ENCODE measurements at regions not wholly inside any gene's neighbourhood (a gene's known extent, or its start where the extent isn't known, plus 50 kb on each side); places are given as distances from the start of the nearest gene placed in this dataset.

- POLR2A ChIA-PET, result no interaction called here
- Histone ChIP-seq H3F3A (replicated peaks; ENCODE audit: insufficient read depth) (peaks cover 8% of the 10 kb centered on the region), H3K9me2 (no peaks in the 10 kb centered on the region), H3K4me1 (ENCODE audit: control insufficient read depth in 1 of 2, insufficient read depth in 2 of 2, low read depth in 1 of 2, low read length in 1 of 2) (peaks cover 3% of the 10 kb centered on the region in 2 experiments; a peak in 2 of 4 replicates), H4K20me1 (ENCODE audit: insufficient read depth) (no peaks in the 10 kb centered on the region), H3K9ac (no peak overlapping the region), H3K27ac (ENCODE audit: low read depth in 2 of 2, low read length in 1 of 2) (no peak overlapping the region), H3K9me3 (no peaks in the 10 kb centered on the region), H3K79me2 (ENCODE audit: insufficient read depth) (no peaks in the 10 kb centered on the region), H3K4me2 (no peak overlapping the region), H3K36me3 (replicated peaks in 1 of 2; ENCODE audit: control insufficient read depth in 1 of 2, insufficient read depth in 2 of 2, low read length in 1 of 2) (no peaks in the 10 kb centered on the region), H2AFZ (ENCODE audit: low read depth) (no peak overlapping the region; the same call in 1 of the 2 replicates), H3K27me3 (ENCODE audit: insufficient read depth) (no peaks in the 10 kb centered on the region), H3K4me3 (ENCODE audit: low read depth in 2 of 2, low read length in 1 of 2) (no peak overlapping the region)
- 83% methylated on average over 1 of the region's 1 CpG for WGBS (ENCODE audit: low lambda C conversion rate)
- no peak for TF ChIP-seq USF1 (IDR thresholded peaks at IDR 0.05; ENCODE audit: borderline replicate concordance, low read depth)
- TF ChIP-seq POLR2AphosphoS5 (IDR thresholded peaks at IDR 0.05; ENCODE audit: low read depth, low read length), result no peak
- TF ChIP-seq EP300 (IDR thresholded peaks at IDR 0.05; ENCODE audit: borderline replicate concordance in 1 of 2, low read depth in 1 of 2, low read length in 1 of 2), result no peak
- TF ChIP-seq RXRA (IDR thresholded peaks at IDR 0.05; ENCODE audit: borderline replicate concordance, low read depth), result no peak
- TF ChIP-seq GABPA (IDR thresholded peaks at IDR 0.05; ENCODE audit: low read depth), result no peak
- TF ChIP-seq JUND (IDR thresholded peaks at IDR 0.05), result no peak
- DNase-seq, result no peak
- CTCF ChIA-PET, result no interaction called here
Measured at GRCh38 chr3:117691526-117691925, 981.9 kb downstream of the TUSC7 start.

GRCh38 chr3:117692416-117692995 is 982.9 kb downstream of the TUSC7 start:
- H3K79me2 ChIP-seq (ENCODE audit: insufficient read depth), result no peaks in the 10 kb centered on the region
- H3K27me3 ChIP-seq (ENCODE audit: insufficient read depth), result no peaks in the 10 kb centered on the region
- CTCF ChIA-PET, result no interaction called here
- no peaks in the 10 kb centered on the region for H3K9me3 ChIP-seq
- peak overlapping the region; percentile 1; the same call in 1 of the 2 replicates for H3K9ac ChIP-seq
- H4K20me1 ChIP-seq (ENCODE audit: insufficient read depth), result no peaks in the 10 kb centered on the region
- no peaks in the 10 kb centered on the region for H3K36me3 ChIP-seq (replicated peaks in 1 of 2; ENCODE audit: control insufficient read depth in 1 of 2, insufficient read depth in 2 of 2, low read length in 1 of 2)
- peaks cover 8% of the 10 kb centered on the region for H3F3A ChIP-seq (replicated peaks; ENCODE audit: insufficient read depth)
- no peak overlapping the region for H3K4me3 ChIP-seq (ENCODE audit: low read depth in 2 of 2, low read length in 1 of 2)
- TF ChIP-seq CTCF (IDR thresholded peaks at IDR 0.05), result no peak
- no peak overlapping the region for H3K4me2 ChIP-seq
- no peaks in the 10 kb centered on the region for H3K9me2 ChIP-seq
- peak overlapping the region; percentile 72; the same call in 1 of the 2 replicates for H2AFZ ChIP-seq (ENCODE audit: low read depth)
- peaks cover 3 to 5% of the 10 kb centered on the region in 2 experiments; a peak in 2 of 4 replicates for H3K4me1 ChIP-seq (ENCODE audit: control insufficient read depth in 1 of 2, insufficient read depth in 2 of 2, low read depth in 1 of 2, low read length in 1 of 2)
- 57% methylated on average over 5 of the region's 5 CpGs for WGBS (ENCODE audit: low lambda C conversion rate)
- no peak for DNase-seq
- POLR2A ChIA-PET, result no interaction called here
- peak overlapping the region in 1 of 2 experiments; percentile 54; a peak in 2 of 4 replicates for H3K27ac ChIP-seq (ENCODE audit: low read depth in 2 of 2, low read length in 1 of 2)

GRCh38 chr3:117695321-117695720 is 985.7 kb downstream of the TUSC7 start:
- Histone ChIP-seq H3K27ac (ENCODE audit: low read depth in 2 of 2, low read length in 1 of 2) (no peak overlapping the region), H3K36me3 (replicated peaks in 1 of 2; ENCODE audit: control insufficient read depth in 1 of 2, insufficient read depth in 2 of 2, low read length in 1 of 2) (no peaks in the 10 kb centered on the region), H3F3A (replicated peaks; ENCODE audit: insufficient read depth) (peaks cover 8% of the 10 kb centered on the region), H2AFZ (ENCODE audit: low read depth) (peak overlapping the region; percentile 39), H3K4me1 (ENCODE audit: control insufficient read depth in 1 of 2, insufficient read depth in 2 of 2, low read depth in 1 of 2, low read length in 1 of 2) (peaks cover 3 to 4% of the 10 kb centered on the region in 2 experiments; a peak in 1 of 4 replicates), H3K79me2 (ENCODE audit: insufficient read depth) (no peaks in the 10 kb centered on the region), H3K27me3 (ENCODE audit: insufficient read depth) (no peaks in the 10 kb centered on the region), H4K20me1 (ENCODE audit: insufficient read depth) (no peaks in the 10 kb centered on the region), H3K4me3 (ENCODE audit: low read depth in 2 of 2, low read length in 1 of 2) (no peak overlapping the region), H3K9ac (no peak overlapping the region), H3K9me2 (no peaks in the 10 kb centered on the region), H3K4me2 (no peak overlapping the region), H3K9me3 (no peaks in the 10 kb centered on the region)
- ChIA-PET CTCF (no interaction called here), POLR2A (no interaction called here)
- 85% methylated on average over 1 of the region's 1 CpG for WGBS (ENCODE audit: low lambda C conversion rate)
- DNase-seq, result no peak
- TF ChIP-seq TCF12 (IDR thresholded peaks at IDR 0.05) (no peak), EP300 (IDR thresholded peaks at IDR 0.05; ENCODE audit: borderline replicate concordance in 1 of 2, low read depth in 1 of 2, low read length in 1 of 2) (no peak), MAX (IDR thresholded peaks at IDR 0.05; ENCODE audit: low read depth) (no peak), PBX3 (IDR thresholded peaks at IDR 0.05) (no peak)
